ENCODE measurements at regions not wholly inside any gene's neighbourhood (a gene's known extent, or its start where the extent isn't known, plus 50 kb on each side); places are given as distances from the start of the nearest gene placed in this dataset.

DNA sequence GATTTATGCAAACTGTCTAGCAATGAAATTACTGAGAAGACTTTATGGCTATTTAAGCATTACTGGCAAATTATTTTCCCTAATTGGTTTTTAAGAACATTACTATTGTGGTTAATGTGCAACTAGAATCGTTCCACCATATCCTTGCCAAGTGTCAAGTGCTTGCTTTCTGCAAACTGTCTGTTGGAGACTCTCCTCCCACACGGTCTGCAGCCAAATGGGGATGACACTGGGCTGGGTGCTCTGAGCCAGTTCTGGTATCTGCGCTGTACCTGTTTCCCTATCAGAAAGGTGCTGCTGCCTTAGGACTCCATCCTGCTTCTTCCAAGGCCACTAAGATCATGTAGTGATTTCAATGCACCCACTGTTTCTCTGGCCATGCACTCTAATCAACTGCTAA lies 110.4 kb downstream of the RAMP3 start (continued):
- TF ChIP-seq, protein P1, sequence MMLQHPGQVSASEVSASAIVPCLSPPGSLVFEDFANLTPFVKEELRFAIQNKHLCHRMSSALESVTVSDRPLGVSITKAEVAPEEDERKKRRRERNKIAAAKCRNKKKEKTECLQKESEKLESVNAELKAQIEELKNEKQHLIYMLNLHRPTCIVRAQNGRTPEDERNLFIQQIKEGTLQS (IDR thresholded peaks at IDR 0.05): no peak
- TF ChIP-seq ZNF274 (IDR thresholded peaks at IDR 0.05; ENCODE audit: low read depth, low read length) (no peak), ELF1 (IDR thresholded peaks at IDR 0.05; ENCODE audit: borderline replicate concordance, low read depth) (no peak), EGR1 (IDR thresholded peaks at IDR 0.05; ENCODE audit: low read depth) (no peak), POLR2AphosphoS5 (IDR thresholded peaks at IDR 0.05; ENCODE audit: low read depth, low read length) (no peak), EZH2phosphoT487 (IDR thresholded peaks at IDR 0.05; ENCODE audit: borderline replicate concordance) (no peak), RAD21 (IDR thresholded peaks at IDR 0.05; ENCODE audit: low read depth) (no peak), FOSL1 (IDR thresholded peaks at IDR 0.05; ENCODE audit: low read depth) (no peak), TCF7L2 (IDR thresholded peaks at IDR 0.05; ENCODE audit: borderline replicate concordance, extremely low read depth, insufficient read depth, insufficient read length) (no peak), CBX3 (IDR thresholded peaks at IDR 0.05; ENCODE audit: low read depth) (no peak)
- TF ChIP-seq, protein P2, sequence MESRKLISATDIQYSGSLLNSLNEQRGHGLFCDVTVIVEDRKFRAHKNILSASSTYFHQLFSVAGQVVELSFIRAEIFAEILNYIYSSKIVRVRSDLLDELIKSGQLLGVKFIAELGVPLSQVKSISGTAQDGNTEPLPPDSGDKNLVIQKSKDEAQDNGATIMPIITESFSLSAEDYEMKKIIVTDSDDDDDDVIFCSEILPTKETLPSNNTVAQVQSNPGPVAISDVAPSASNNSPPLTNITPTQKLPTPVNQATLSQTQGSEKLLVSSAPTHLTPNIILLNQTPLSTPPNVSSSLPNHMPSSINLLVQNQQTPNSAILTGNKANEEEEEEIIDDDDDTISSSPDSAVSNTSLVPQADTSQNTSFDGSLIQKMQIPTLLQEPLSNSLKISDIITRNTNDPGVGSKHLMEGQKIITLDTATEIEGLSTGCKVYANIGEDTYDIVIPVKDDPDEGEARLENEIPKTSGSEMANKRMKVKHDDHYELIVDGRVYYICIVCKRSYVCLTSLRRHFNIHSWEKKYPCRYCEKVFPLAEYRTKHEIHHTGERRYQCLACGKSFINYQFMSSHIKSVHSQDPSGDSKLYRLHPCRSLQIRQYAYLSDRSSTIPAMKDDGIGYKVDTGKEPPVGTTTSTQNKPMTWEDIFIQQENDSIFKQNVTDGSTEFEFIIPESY (IDR thresholded peaks at IDR 0.05; ENCODE audit: extremely low read depth, insufficient replicate concordance, low read length): no peak

DNA sequence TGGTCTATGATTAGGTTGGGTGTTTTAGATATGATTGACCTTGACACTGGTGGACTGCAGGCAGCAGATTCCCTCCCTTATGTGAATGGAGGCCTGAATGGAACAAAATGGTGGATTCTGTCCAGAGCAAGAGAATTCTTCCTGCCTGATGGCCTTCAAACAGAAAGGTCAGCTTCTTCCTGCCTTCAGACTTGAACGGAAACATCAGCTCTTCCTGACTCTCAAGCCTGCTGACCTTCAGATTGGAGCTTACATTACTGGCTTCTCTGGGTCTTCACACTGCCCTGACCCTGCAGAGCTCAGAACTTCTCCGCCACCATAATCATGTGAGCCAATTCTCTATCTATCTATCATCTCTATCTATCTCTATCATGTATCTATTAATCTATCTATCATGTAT lies 111.6 kb downstream of the RAMP3 start:
- Histone ChIP-seq H3K9ac (ENCODE audit: low read length) (no peak overlapping the region), H3K4me2 (ENCODE audit: low read length) (no peak overlapping the region), H3K9me2 (ENCODE audit: insufficient read depth) (no peaks in the 10 kb centered on the region), H3K27me3 (ENCODE audit: insufficient read depth, low read length) (peaks cover 36% of the 10 kb centered on the region; the same call in 1 of the 2 replicates), H3K9me3 (ENCODE audit: control insufficient read depth in 1 of 2, insufficient read depth in 1 of 2, low read depth in 1 of 2, low read length in 2 of 2) (no peaks in the 10 kb centered on the region), H3K4me3 (replicated peaks in 1 of 2; ENCODE audit: low read depth in 1 of 2, low read length in 2 of 2) (no peak overlapping the region), H3K4me1 (ENCODE audit: control insufficient read depth in 1 of 2, insufficient read depth in 2 of 2, low read length in 2 of 2) (no peaks in the 10 kb centered on the region), H3K27ac (ENCODE audit: low read depth, low read length) (no peak overlapping the region), H3K36me3 (ENCODE audit: control insufficient read depth in 1 of 2, insufficient read depth in 2 of 2, low read length in 2 of 2) (no peaks in the 10 kb centered on the region), H3K79me2 (ENCODE audit: insufficient read depth, low read length) (no peaks in the 10 kb centered on the region), H2AFZ (ENCODE audit: low read depth, low read length, poor library complexity, severe bottlenecking) (no peak overlapping the region), H4K20me1 (ENCODE audit: insufficient read depth) (no peaks in the 10 kb centered on the region)
- no TSS peak for BruUV-seq (replicated peaks)
- CTCF ChIA-PET: no interaction called here
- ATAC-seq (no peak), DNase-seq (ENCODE audit: low read depth, low spot score) (no peak)
- POLR2A ChIA-PET: no interaction called here
- RAD21 ChIA-PET (ENCODE audit: low non-redundant PET in 1 of 2, low total read pairs in 2 of 2, uncharacterized antibody in 2 of 2, unreplicated experiment in 2 of 2): no interaction called here
- intact Hi-C loops (cut with micrococcal nuclease): no loop called here
- no peak for TF ChIP-seq EZH2phosphoT487 (IDR thresholded peaks at IDR 0.05; ENCODE audit: borderline replicate concordance)
- TF ChIP-seq ELF1 (IDR thresholded peaks at IDR 0.05; ENCODE audit: borderline replicate concordance, low read depth): no peak
- TF ChIP-seq FOSL1 (IDR thresholded peaks at IDR 0.05; ENCODE audit: low read depth): no peak
- TF ChIP-seq CBX3 (IDR thresholded peaks at IDR 0.05; ENCODE audit: low read depth): no peak
- TF ChIP-seq SRF (IDR thresholded peaks at IDR 0.05; ENCODE audit: low read depth): no peak
- no peak for TF ChIP-seq POLR2AphosphoS5 (IDR thresholded peaks at IDR 0.05; ENCODE audit: low read depth, low read length)
- TF ChIP-seq SIN3A (IDR thresholded peaks at IDR 0.05; ENCODE audit: low read depth): no peak
- TF ChIP-seq, protein P1 (IDR thresholded peaks at IDR 0.05): no peak
- no peak for TF ChIP-seq RAD21 (IDR thresholded peaks at IDR 0.05; ENCODE audit: low read depth)
- no peak for TF ChIP-seq CEBPB (IDR thresholded peaks at IDR 0.05; ENCODE audit: low read depth)
- TF ChIP-seq TCF7L2 (IDR thresholded peaks at IDR 0.05; ENCODE audit: borderline replicate concordance, extremely low read depth, insufficient read depth, insufficient read length): no peak
- no peak for TF ChIP-seq EGR1 (IDR thresholded peaks at IDR 0.05; ENCODE audit: low read depth)
- TF ChIP-seq, protein P2 (IDR thresholded peaks at IDR 0.05; ENCODE audit: extremely low read depth, insufficient replicate concordance, low read length): no peak
- TF ChIP-seq, protein P3, sequence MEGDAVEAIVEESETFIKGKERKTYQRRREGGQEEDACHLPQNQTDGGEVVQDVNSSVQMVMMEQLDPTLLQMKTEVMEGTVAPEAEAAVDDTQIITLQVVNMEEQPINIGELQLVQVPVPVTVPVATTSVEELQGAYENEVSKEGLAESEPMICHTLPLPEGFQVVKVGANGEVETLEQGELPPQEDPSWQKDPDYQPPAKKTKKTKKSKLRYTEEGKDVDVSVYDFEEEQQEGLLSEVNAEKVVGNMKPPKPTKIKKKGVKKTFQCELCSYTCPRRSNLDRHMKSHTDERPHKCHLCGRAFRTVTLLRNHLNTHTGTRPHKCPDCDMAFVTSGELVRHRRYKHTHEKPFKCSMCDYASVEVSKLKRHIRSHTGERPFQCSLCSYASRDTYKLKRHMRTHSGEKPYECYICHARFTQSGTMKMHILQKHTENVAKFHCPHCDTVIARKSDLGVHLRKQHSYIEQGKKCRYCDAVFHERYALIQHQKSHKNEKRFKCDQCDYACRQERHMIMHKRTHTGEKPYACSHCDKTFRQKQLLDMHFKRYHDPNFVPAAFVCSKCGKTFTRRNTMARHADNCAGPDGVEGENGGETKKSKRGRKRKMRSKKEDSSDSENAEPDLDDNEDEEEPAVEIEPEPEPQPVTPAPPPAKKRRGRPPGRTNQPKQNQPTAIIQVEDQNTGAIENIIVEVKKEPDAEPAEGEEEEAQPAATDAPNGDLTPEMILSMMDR (IDR thresholded peaks at IDR 0.05 in 2 of 3, conservative IDR thresholded peaks at IDR 0.05 in 1 of 3; ENCODE audit: borderline replicate concordance in 1 of 3, insufficient read depth in 1 of 3, low read depth in 2 of 3, low read length in 2 of 3): no peak
- no peak for TF ChIP-seq JUND (IDR thresholded peaks at IDR 0.05)
- TF ChIP-seq ZFX (IDR thresholded peaks at IDR 0.05): no peak
- TF ChIP-seq SP1 (IDR thresholded peaks at IDR 0.05; ENCODE audit: low read depth): no peak
- TF ChIP-seq POLR2A (IDR thresholded peaks at IDR 0.05; ENCODE audit: borderline replicate concordance, extremely low read depth, insufficient read depth, insufficient read length): no peak

Measured in HCT116 (cell line).